HG02870 (cell line): ENCODE measurements at regions not wholly inside any gene's neighbourhood (a gene's known extent, or its start where the extent isn't known, plus 50 kb on each side); places are given as distances from the start of the nearest gene placed in this dataset.
"Not testable (repeated sequence)": the region's sequence is repeated elsewhere in the genome, so short reads cannot be mapped to it uniquely, and the experiment has no call there.

ENCODE experiments used
- ATAC-seq: cut with Tn5 transposase; IDR thresholded peaks from one replicate; pipeline ENCODE4 v1.9.1; 2021; ENCODE audit warnings: mild to moderate bottlenecking, moderate library complexity; ENCODE audit not compliant: unreplicated experiment

- not testable (repeated sequence) for ATAC-seq
These were observed 2912.5 kb downstream of the RPIA start for GRCh38 chr2:91603996-91604395.

- ATAC-seq, result not testable (repeated sequence)
These were observed 2913.2 kb downstream of the RPIA start for GRCh38 chr2:91604629-91605028.

DNA sequence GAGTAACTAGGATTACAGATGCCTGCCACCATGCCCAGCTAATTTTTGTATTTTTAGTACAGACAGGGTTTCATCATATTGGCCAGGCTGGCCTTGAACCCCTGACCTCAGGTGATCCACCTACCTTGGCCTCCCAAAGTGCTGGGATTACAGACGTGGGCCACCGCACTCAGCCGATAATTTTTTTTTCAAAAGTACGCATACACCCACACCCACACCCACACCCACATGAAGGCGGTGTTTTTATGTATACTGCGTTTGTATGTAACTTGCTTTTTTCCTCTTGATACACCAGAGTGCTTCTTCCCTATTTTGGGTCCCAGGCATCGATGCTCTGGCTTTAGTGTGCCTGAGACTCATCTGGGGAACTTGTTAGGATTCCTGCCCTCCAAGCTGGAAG, 2932.3 kb downstream of the RPIA start:
- ATAC-seq, result not testable (repeated sequence)

DNA sequence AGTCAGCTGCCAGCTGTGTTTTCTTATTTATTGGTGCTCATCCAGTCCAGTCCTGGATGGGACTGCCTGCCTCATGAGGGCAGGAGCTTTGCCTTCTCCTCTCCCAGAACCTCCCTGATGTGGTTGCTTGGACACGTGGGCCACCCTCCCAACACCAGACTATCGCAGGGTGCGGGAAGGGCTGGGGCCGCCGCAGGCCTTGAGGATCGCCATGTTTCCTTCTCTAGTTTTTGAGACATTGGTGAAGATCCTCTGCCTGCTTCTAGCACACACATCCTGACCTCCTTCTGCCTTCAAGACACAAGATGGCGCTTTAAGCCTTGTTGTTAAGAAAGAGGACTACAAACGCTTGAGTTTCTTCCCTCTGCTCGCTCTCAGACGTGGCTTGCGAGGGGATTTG, 2937.0 kb downstream of the RPIA start:
- ATAC-seq, result not testable (repeated sequence)

- not testable (repeated sequence) for ATAC-seq
These were observed 2965.7 kb downstream of the RPIA start for GRCh38 chr2:91657193-91657592.

GRCh38 chr2:91658336-91658735, 2966.9 kb downstream of the RPIA start:
- ATAC-seq, result not testable (repeated sequence)

GRCh38 chr2:91659189-91659916, 2967.9 kb downstream of the RPIA start:
- ATAC-seq, result peak; percentile 13

- peak; percentile 100 for ATAC-seq
These were observed 2968.4 kb downstream of the RPIA start for GRCh38 chr2:91659917-91660275.

DNA sequence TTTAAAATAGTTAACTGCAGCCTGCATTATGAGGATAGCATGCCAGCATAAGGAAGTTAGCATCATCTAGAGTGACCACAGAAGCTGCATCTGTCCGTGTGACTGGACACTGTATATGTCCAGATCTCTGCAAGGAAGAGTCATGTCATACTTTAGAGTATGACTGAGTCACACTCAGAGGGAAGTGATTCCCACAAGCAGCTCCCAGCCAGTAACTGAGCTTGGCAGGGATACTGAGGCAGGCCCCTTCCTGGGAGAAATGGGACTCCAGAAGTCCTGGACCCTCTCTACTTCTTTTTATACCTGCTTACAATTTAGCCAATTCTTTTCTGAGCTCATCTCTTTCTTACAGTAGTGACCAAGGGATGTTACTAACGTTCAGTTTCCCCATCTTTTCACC, 2975.9 kb downstream of the RPIA start:
- not testable (repeated sequence) for ATAC-seq

DNA sequence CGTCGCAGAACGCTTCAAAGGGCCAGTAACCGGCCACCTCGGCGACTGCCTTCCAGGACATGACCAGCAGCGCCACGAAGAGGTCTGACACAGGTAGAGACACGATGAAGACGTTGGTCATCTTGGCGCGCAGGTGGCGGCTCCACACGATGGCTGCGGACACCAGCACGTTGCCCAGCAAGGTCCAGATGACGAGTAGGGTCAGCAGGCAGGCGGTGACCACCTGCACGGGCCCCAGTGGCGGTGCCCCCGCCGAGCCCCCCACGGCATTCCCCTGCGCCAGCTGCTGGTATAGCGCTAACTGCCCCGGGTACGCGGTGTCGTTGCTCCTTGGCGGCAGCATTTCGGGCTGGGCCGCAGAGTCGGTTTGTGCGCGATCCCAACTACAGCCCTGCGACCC, 2994.1 kb downstream of the RPIA start:
- ATAC-seq, result not testable (repeated sequence)

DNA sequence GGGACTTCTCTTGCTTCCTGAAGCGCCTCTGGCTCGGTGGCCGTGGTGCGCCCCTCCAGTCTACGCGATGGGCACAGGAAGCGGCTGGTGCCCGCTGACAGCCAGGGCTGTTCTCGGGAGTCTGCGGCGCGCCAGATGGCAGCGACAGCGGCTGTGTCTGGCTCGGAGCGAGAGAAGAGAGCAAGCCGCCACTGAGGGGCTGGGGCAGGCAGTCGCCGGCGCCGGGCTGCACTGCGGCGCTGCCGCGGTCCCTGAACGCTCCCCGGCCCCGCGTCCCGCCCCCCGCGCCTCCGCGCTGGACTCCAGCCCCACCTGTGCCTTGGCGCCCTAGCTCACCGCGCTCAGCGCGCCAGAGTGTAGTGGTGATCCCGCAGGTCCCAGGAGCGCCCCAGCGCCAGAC, 2994.6 kb downstream of the RPIA start:
- not testable (repeated sequence) for ATAC-seq
